GM23338 (cell line): ENCODE measurements at regions not wholly inside any gene's neighbourhood (a gene's known extent, or its start where the extent isn't known, plus 50 kb on each side); places are given as distances from the start of the nearest gene placed in this dataset.
"Not testable (repeated sequence)": the region's sequence is repeated elsewhere in the genome, so short reads cannot be mapped to it uniquely, and the experiment has no call there.

ENCODE experiments used
- ATAC-seq: fragments of 200-7000 bp; cut with Tn5 transposase; 3 replicates; pipeline ENCODE4 v1.9.1; 2020
- DNase-seq: peaks from one replicate; pipeline ENCODE4 v3.0.0-alpha.2; 2015; ENCODE audit warnings: low spot score
- H2AFZ ChIP-seq: fragments of 200-600 bp; sonication (generic); 2 replicates; pipeline ENCODE4 v1.8.0; 2016; ENCODE audit warnings: antibody characterized with exemption, mild to moderate bottlenecking, moderate library complexity
- H3F3A ChIP-seq: fragments of 200-600 bp; sonication (generic); replicated peaks from 2 replicates; pipeline ENCODE4 v1.8.0; 2017; ENCODE audit warnings: antibody characterized with exemption, mixed run types, low read depth
- H3K27ac ChIP-seq: fragments of 200-600 bp; sonication (generic); 2 replicates; pipeline ENCODE4 v1.6.1; 2016; ENCODE audit warnings: low read depth
- H3K27me3 ChIP-seq: fragments of 200-600 bp; sonication (generic); 2 replicates; pipeline ENCODE4 v1.8.0; 2016; ENCODE audit warnings: mild to moderate bottlenecking, mixed run types, moderate library complexity; ENCODE audit not compliant: insufficient read depth
- H3K36me3 ChIP-seq: fragments of 200-600 bp; sonication (generic); 2 replicates; pipeline ENCODE4 v1.8.0; 2016; ENCODE audit warnings: mild to moderate bottlenecking; ENCODE audit not compliant: insufficient read depth
- H3K4me1 ChIP-seq: fragments of 200-600 bp; sonication (generic); 2 replicates; pipeline ENCODE4 v1.8.0; 2016; ENCODE audit warnings: mild to moderate bottlenecking, moderate library complexity; ENCODE audit not compliant: insufficient read depth
- H3K4me2 ChIP-seq: fragments of 200-600 bp; sonication (generic); 2 replicates; pipeline ENCODE4 v1.7.1; 2017; ENCODE audit warnings: mixed run types
- H3K4me3 ChIP-seq: fragments of 200-600 bp; sonication (generic); 2 replicates; pipeline ENCODE4 v1.6.1; 2016; ENCODE audit warnings: mixed run types
- H3K79me2 ChIP-seq: fragments of 200-600 bp; sonication (generic); replicated peaks from 2 replicates; pipeline ENCODE4 v1.8.0; 2017; ENCODE audit warnings: mild to moderate bottlenecking; ENCODE audit not compliant: insufficient read depth
- H3K9me2 ChIP-seq: fragments of 200-600 bp; sonication (generic); 2 replicates; pipeline ENCODE4 v1.8.0; 2017; ENCODE audit not compliant: insufficient read depth
- H4K20me1 ChIP-seq: fragments of 200-600 bp; sonication (generic); replicated peaks from 2 replicates; pipeline ENCODE4 v1.8.0; 2017; ENCODE audit warnings: mild to moderate bottlenecking; ENCODE audit not compliant: insufficient read depth
- H3K27ac Mint-ChIP-seq: 2 replicates; pipeline ENCODE4 v1.8.0; 2020; ENCODE audit warnings: inconsistent platforms, mild to moderate bottlenecking, moderate library complexity, mixed read lengths
- H3K27me3 Mint-ChIP-seq: 3 replicates; pipeline ENCODE4 v1.8.0; 2022; ENCODE audit warnings: low read depth, mild to moderate bottlenecking, moderate library complexity, mixed read lengths, inconsistent platforms; ENCODE audit not compliant: insufficient read depth, poor library complexity
- H3K36me3 Mint-ChIP-seq: 3 replicates; pipeline ENCODE4 v1.8.0; 2021; ENCODE audit warnings: low read depth, mild to moderate bottlenecking, inconsistent platforms, moderate library complexity, mixed read lengths
- H3K4me1 Mint-ChIP-seq: 3 replicates; pipeline ENCODE4 v1.8.0; 2020; ENCODE audit warnings: mild to moderate bottlenecking, inconsistent platforms, mixed read lengths
- H3K4me3 Mint-ChIP-seq: 3 replicates; pipeline ENCODE4 v1.8.0; 2021; ENCODE audit warnings: moderate library complexity, mild to moderate bottlenecking, inconsistent platforms, mixed read lengths
- H3K9me3 Mint-ChIP-seq: 3 replicates; pipeline ENCODE4 v1.8.0; 2020; ENCODE audit warnings: moderate library complexity, mild to moderate bottlenecking, inconsistent platforms, mixed read lengths
- EZH2 ChIP-seq: fragments of 200-600 bp; sonication (generic); IDR thresholded peaks from one replicate; pipeline ENCODE4 v1.8.0; 2017; ENCODE audit warnings: antibody characterized with exemption, mild to moderate bottlenecking, low read depth; ENCODE audit not compliant: unreplicated experiment
- REST ChIP-seq: IDR thresholded peaks from one replicate; pipeline ENCODE4 v1.6.1; 2018; ENCODE audit warnings: antibody characterized with exemption; ENCODE audit not compliant: unreplicated experiment
- STAT1 ChIP-seq: IDR thresholded peaks from one replicate; pipeline ENCODE4 v1.6.1; 2016; ENCODE audit warnings: antibody characterized with exemption; ENCODE audit not compliant: unreplicated experiment
- ZNF462 ChIP-seq: fragments of 250-450 bp; sonication (Bioruptor Pico); IDR thresholded peaks from 2 replicates; pipeline ENCODE4 v1.5.0; 2020; ENCODE audit warnings: mild to moderate bottlenecking, moderate library complexity

- TF ChIP-seq ZNF462 (CRISPR knock-in tag): no peak
- no peak for TF ChIP-seq REST
- no peak for TF ChIP-seq EZH2
- no peak for TF ChIP-seq STAT1
Measured at GRCh38 chr15:62327406-62327805, 162.3 kb upstream of the C2CD4B start (continued).

GRCh38 chr15:62332472-62332871 lies 167.4 kb upstream of the C2CD4B start:
- not testable (repeated sequence) for H3K36me3 ChIP-seq, H4K20me1 ChIP-seq, H3K4me3 Mint-ChIP-seq, H3K4me1 Mint-ChIP-seq, H3K27ac ChIP-seq, H3K36me3 Mint-ChIP-seq, H3K27me3 ChIP-seq, H3K4me2 ChIP-seq, H3K9me2 ChIP-seq, H3K4me3 ChIP-seq, H3F3A ChIP-seq, H2AFZ ChIP-seq, H3K27ac Mint-ChIP-seq, H3K4me1 ChIP-seq, H3K27me3 Mint-ChIP-seq, DNase-seq, ATAC-seq, H3K79me2 ChIP-seq
- H3K9me3 Mint-ChIP-seq: peaks cover 12% of the 10 kb centered on the region
